NB4 (cell line): ENCODE measurements at regions not wholly inside any gene's neighbourhood (a gene's known extent, or its start where the extent isn't known, plus 50 kb on each side); places are given as distances from the start of the nearest gene placed in this dataset.

Experiments used
- TF ChIP-seq, protein P1 (sequence below): IDR thresholded peaks from one replicate; pipeline ENCODE4 v1.5.1; 2012; ENCODE audit warnings: low read depth, low read length
- TF ChIP-seq, protein P2 (sequence below): IDR thresholded peaks from 2 replicates; pipeline ENCODE4 v1.6.1; 2011; ENCODE audit warnings: low read depth, low read length

DNA sequence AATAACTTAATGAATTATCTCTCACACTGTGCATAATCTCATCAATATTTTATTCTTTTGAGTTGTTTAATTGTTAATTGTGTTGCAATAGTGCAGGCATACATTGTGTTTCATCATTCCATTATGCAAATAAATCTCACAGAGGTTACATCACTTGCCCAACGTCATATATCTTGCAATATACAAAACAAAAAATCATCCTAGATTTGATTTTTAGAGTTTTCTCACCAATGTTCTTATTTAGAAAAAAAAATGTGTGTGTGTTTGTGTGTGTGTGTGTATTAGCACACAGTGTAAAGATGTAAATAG is 662.5 kb upstream of the GBE1 start:
- TF ChIP-seq, protein P1, sequence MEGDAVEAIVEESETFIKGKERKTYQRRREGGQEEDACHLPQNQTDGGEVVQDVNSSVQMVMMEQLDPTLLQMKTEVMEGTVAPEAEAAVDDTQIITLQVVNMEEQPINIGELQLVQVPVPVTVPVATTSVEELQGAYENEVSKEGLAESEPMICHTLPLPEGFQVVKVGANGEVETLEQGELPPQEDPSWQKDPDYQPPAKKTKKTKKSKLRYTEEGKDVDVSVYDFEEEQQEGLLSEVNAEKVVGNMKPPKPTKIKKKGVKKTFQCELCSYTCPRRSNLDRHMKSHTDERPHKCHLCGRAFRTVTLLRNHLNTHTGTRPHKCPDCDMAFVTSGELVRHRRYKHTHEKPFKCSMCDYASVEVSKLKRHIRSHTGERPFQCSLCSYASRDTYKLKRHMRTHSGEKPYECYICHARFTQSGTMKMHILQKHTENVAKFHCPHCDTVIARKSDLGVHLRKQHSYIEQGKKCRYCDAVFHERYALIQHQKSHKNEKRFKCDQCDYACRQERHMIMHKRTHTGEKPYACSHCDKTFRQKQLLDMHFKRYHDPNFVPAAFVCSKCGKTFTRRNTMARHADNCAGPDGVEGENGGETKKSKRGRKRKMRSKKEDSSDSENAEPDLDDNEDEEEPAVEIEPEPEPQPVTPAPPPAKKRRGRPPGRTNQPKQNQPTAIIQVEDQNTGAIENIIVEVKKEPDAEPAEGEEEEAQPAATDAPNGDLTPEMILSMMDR, result no peak
- TF ChIP-seq, protein P2, sequence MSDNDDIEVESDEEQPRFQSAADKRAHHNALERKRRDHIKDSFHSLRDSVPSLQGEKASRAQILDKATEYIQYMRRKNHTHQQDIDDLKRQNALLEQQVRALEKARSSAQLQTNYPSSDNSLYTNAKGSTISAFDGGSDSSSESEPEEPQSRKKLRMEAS, result no peak
